IPS-18c (cell line): ENCODE measurements at regions not wholly inside any gene's neighbourhood (a gene's known extent, or its start where the extent isn't known, plus 50 kb on each side); places are given as distances from the start of the nearest gene placed in this dataset.

Source experiments
- H3K4me3 ChIP-seq: 2 replicates; pipeline ENCODE4 v1.7.0; 2013; ENCODE audit warnings: low read depth, mild to moderate bottlenecking, low read length, moderate library complexity; ENCODE audit not compliant: insufficient read depth
- H3K9me3 ChIP-seq: one replicate; pipeline ENCODE4 v1.6.1; 2013; ENCODE audit warnings: mild to moderate bottlenecking, low read length, moderate library complexity; ENCODE audit not compliant: control insufficient read depth, insufficient read depth

GRCh38 chr3:72635551-72635950 lies 212.7 kb downstream of the SHQ1 start:
- Histone ChIP-seq H3K9me3 (no peaks in the 10 kb centered on the region), H3K4me3 (no peak overlapping the region)

- Histone ChIP-seq H3K9me3 (no peaks in the 10 kb centered on the region), H3K4me3 (no peak overlapping the region)
Measured at GRCh38 chr3:72634128-72634527, 214.1 kb downstream of the SHQ1 start.

- Histone ChIP-seq H3K9me3 (no peaks in the 10 kb centered on the region), H3K4me3 (no peak overlapping the region)
Measured at GRCh38 chr3:72633534-72633933, 214.7 kb downstream of the SHQ1 start.

DNA sequence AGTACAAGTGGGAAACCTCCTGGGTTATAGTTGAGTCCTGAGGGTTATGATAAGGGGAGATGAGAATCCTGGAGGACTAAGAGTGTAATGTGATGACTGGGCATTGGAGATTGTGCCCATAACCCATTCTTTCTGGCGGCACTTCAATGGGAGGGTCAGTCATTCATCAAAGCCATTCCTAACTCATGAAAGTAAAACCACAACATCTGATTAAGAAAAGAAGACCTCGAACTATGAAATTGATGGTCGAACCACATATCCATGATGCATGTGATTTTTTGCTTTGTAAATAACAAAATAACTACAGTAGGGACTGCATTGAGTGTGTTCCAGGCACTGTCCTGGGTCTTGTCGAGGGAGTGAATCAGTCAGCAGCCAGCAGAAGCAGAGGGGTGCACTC lies 215.1 kb downstream of the SHQ1 start:
- H3K9me3 ChIP-seq = no peaks in the 10 kb centered on the region
- H3K4me3 ChIP-seq = no peak overlapping the region

DNA sequence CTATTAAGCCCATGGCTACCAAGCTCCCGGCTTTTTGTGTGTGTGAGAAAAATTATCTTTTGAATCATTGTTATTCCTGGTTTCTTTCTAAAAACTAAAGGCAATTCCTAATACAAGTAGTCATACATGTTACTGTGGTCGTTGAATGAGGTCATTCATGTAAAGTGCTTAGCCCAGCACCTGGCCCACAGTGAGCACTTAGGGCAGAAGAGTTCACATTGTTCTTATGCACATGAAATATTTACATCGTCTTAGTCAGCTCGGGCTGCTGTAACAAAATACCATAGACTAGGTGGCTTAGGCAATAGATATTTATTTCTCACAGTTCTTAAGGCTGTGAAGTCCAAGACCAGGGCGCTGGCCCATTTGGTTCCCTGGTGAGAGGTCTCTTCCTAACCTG lies 216.1 kb downstream of the SHQ1 start:
- no peaks in the 10 kb centered on the region for H3K9me3 ChIP-seq
- H3K4me3 ChIP-seq = no peak overlapping the region

- Histone ChIP-seq H3K9me3 (no peaks in the 10 kb centered on the region), H3K4me3 (no peak overlapping the region)
Measured at GRCh38 chr3:72630969-72631344, 217.3 kb downstream of the SHQ1 start.

DNA sequence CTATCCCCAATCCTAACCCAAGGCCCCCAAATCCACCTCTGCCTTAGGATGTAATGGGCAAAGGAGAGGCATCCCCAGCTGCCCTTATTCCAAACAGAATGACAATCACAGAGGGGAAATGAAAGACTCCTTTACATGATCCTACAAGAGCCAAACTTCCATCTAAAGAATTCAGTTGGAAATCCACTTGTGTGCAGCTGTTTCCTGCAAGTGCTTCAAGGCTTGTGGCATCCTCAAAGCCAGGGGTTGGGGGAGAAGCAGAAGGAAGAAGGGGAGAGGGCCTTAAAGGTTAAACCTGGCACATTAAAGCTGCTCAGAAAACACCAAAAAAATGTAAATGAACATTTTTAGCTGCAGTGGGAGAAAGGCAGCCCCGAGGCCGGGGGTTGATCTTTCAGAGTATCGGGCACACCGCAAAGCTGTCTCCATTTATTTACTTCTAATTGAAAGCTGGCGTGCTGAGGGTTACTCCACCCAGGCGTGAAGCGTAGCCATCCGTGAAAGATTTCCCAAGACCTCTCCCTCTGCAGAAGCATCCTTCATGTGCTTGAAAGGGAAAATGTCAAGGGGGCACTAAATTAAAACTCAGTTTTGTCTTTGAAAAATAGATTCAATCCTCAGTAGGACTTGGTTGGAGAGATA lies 217.8 kb downstream of the SHQ1 start:
- Histone ChIP-seq H3K4me3 (no peak overlapping the region), H3K9me3 (no peaks in the 10 kb centered on the region)

GRCh38 chr3:72629191-72629631 lies 219.0 kb downstream of the SHQ1 start:
- no peak overlapping the region for H3K4me3 ChIP-seq
- H3K9me3 ChIP-seq = no peaks in the 10 kb centered on the region

GRCh38 chr3:72628065-72628464 lies 220.2 kb downstream of the SHQ1 start:
- Histone ChIP-seq H3K4me3 (no peak overlapping the region), H3K9me3 (no peaks in the 10 kb centered on the region)

DNA sequence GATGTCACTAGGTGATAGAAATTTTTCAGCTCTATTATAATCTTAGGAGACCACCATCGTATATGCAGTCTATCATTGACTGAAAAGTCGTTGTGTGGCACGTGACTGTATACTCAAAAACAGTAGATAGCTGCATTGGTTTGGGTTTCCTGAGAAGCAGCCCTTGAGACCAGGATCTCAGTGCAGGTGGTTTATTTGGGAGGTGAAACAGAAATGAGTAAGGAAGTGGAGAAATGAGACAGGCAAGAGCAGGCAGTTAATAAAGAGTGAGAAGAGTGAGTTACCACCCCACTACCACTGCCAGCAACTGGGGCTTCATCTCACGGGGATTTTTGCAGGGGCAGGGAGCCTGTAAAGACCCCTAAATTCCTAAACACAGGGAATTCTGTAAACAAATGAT lies 221.0 kb downstream of the SHQ1 start:
- Histone ChIP-seq H3K4me3 (no peak overlapping the region), H3K9me3 (no peaks in the 10 kb centered on the region)

DNA sequence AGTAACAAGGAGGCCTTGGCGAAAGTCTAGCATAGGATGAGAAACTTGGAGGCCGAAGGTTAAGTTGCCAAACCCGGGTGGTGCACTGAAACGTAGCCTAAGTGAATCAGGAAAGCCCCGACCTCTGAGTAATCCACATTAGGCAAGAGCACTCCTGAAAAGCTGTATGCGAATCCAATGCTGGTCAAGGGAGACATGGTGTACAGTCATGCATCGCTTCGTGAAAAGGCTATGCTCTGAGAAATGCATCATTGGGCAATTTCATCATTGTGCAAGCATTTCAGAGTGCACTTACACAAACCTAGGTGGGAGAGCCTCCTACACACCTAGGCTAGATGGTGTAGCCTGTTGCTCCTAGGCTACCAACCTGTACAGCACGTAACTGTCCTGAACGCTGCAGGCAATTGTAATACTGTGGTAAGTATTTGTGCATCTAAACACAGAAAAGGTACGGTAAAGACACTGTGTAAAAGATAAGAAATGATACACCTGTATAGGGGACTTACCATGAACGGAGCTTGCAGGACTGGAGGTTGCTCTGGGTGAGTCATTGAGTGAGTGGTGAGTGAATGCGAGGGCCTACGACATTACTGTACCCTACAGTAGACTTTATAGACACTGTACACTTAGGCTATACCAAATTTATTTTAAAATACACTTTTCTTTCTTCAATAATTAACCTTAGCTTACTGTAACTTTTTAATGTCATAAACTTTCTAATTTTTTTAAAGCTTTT lies 222.5 kb downstream of the SHQ1 start:
- no peak overlapping the region for H3K4me3 ChIP-seq
- no peaks in the 10 kb centered on the region for H3K9me3 ChIP-seq

DNA sequence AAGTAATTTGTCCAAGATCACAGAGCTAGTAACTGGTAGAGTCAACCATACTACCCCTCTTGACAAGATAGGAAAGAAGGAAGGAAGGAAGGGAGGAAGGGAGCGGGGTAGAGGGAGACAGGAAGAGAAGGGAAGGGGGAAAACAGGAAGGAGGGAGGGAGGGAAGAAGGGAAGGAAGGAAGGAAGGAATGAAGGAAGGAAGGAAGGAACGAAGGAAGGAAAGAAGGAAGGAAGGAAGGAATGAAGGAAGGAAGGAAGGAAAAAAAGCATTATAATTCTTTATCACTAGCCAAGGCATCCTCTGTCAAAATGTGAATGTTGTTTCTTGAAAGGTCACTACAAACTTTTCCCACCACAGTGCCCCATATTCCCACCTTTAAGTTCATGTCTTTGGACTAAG lies 223.6 kb downstream of the SHQ1 start:
- H3K4me3 ChIP-seq = no peak overlapping the region
- H3K9me3 ChIP-seq = no peaks in the 10 kb centered on the region

GRCh38 chr3:72618739-72619138 lies 229.5 kb downstream of the SHQ1 start:
- Histone ChIP-seq H3K9me3 (no peaks in the 10 kb centered on the region), H3K4me3 (no peak overlapping the region)

DNA sequence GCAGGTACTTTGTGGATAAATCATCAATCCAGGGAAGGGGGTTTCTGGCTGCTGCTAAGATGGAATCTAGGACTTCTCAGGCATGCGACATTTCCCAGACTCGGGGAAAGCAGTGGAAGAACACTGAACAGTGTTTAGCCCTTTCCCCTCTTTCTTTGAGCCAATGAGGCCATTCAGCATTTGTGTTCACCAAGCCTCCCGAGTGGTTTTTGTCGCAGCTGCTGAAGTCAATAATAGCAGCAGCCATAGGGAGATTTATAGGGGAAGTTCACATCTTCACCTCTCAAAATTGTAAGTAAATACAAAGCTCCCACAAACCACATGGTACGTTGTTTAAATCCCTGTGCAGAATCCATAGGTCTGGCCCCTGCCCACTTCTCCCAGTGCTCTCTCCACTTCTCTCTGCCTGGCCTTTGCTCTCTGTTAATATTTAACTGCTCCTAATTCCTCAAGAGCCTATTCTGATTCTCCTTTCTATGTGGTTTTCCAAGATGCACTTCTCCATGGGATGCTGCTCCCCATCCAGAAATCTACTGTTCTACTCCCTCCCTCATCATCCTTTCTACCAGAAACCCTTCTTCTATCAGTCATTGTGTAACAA lies 230.7 kb downstream of the SHQ1 start:
- Histone ChIP-seq H3K4me3 (no peak overlapping the region), H3K9me3 (no peaks in the 10 kb centered on the region)

DNA sequence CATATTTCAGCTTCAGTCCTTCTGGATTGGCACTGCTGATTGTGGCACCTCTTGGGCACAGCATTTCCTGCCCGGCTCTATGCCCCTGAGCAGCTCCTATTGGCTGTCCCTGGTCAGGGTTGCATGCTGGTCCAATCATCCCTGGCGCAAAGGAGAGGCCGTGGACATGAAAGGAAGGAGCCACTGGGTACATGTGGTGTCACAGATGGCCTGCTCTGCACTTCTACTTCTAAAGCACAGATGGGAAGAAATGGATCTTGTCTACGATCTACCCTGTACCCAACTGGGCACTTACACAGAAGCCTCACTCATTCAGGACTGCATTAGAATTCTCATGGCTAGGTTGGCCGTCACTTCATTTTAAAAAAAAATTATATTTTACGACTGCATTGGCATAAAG lies 232.5 kb downstream of the SHQ1 start:
- H3K4me3 ChIP-seq = no peak overlapping the region
- no peaks in the 10 kb centered on the region for H3K9me3 ChIP-seq

DNA sequence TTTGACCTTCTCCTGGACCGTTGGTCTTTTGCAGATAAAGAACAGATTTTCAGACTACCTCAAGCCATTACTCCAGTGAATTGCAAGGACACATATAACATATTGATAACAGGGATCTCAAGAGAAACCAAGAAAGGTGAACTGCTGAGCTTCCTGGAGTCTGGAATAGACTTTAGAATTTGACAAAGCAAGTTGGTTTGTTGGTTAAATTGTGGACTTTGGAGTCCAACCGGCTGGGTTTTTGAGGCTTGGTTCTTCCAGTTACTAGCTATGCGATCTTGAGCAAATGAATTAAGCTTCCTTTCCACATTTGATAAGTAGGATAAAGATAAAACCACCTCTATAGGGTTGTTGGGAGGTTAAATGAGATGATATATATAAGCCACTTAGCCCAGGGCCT lies 233.1 kb downstream of the SHQ1 start:
- Histone ChIP-seq H3K4me3 (no peak overlapping the region), H3K9me3 (no peaks in the 10 kb centered on the region)

DNA sequence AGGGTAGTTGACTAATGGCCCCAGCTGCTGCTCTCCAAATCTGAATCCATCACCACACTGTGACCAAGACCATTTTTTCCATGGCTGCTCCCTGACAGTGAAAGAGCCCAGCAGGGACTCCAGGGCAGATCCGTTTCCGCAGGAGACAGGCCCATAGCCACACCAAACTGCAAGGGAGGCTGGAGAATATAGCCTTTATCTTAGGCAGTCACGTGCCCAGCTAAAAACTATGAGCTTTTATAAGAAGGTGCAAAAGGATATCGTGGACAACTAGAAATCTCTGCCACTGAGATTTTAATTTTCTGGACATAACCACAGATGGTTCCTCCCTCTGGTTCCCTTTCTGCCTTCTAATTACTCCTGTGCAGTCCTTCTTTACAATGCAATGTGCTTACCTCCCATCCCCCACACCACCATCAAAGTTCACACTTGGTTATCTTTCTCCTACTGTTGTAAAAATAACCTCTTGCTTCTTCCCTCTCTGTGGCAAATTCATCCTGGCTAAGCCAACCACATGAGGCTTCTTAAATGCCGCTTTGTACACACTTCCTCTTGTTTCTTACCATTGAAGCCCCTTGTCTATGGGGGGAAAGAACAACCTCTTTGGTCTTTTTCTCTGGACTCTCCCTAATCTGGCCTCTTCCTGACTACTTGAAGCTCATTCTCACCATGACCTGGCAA lies 233.7 kb downstream of the SHQ1 start:
- H3K4me3 ChIP-seq = no peak overlapping the region
- H3K9me3 ChIP-seq = no peaks in the 10 kb centered on the region

- Histone ChIP-seq H3K9me3 (no peaks in the 10 kb centered on the region), H3K4me3 (no peak overlapping the region)
Measured at GRCh38 chr3:72613871-72614270, 234.4 kb downstream of the SHQ1 start.
